HL-60 (cell line): ENCODE measurements at regions not wholly inside any gene's neighbourhood (a gene's known extent, or its start where the extent isn't known, plus 50 kb on each side); places are given as distances from the start of the nearest gene placed in this dataset.

Experiments used
- DNase-seq, 2 experiments: peaks; one replicate each; pipeline ENCODE4 v3.0.0-alpha.2; 2010 to 2020; ENCODE audit warnings: low read depth in 1 of 2, low spot score in 1 of 2
- H3K27ac ChIP-seq: fragments of 250-450 bp; sonication (Bioruptor Pico); replicated peaks from 2 replicates; pipeline ENCODE4 v1.5.1; 2020; ENCODE audit warnings: mild to moderate bottlenecking, moderate library complexity
- H3K27me3 ChIP-seq: fragments of 250-450 bp; sonication (Bioruptor Pico); 2 replicates; pipeline ENCODE4 v1.5.1; 2021; ENCODE audit warnings: mild to moderate bottlenecking, moderate library complexity; ENCODE audit not compliant: insufficient read depth, poor library complexity, severe bottlenecking
- H3K4me3 ChIP-seq: replicated peaks from 2 replicates; pipeline ENCODE4 v1.5.1; 2011; ENCODE audit warnings: mild to moderate bottlenecking, control low read depth, low read length; ENCODE audit not compliant: insufficient read depth
- GABPA ChIP-seq: IDR thresholded peaks from 2 replicates; pipeline ENCODE4 v1.6.1; 2012; ENCODE audit warnings: low read depth
- POLR2AphosphoS5 ChIP-seq: IDR thresholded peaks from 2 replicates; pipeline ENCODE4 v1.6.1; 2012; ENCODE audit warnings: low read depth
- SPI1 ChIP-seq: IDR thresholded peaks from 2 replicates; pipeline ENCODE4 v1.6.1; 2012; ENCODE audit warnings: low read depth, mild to moderate bottlenecking, borderline replicate concordance
- TF ChIP-seq, protein P1 (sequence below): IDR thresholded peaks from one replicate; pipeline ENCODE4 v1.5.1; 2011; ENCODE audit warnings: low read length, control low read depth, inconsistent platforms; ENCODE audit not compliant: insufficient read depth
- TF ChIP-seq, protein P2 (sequence below): IDR thresholded peaks from 2 replicates; pipeline ENCODE4 v1.6.1; 2012; ENCODE audit warnings: low read depth; ENCODE audit not compliant: insufficient replicate concordance

DNA sequence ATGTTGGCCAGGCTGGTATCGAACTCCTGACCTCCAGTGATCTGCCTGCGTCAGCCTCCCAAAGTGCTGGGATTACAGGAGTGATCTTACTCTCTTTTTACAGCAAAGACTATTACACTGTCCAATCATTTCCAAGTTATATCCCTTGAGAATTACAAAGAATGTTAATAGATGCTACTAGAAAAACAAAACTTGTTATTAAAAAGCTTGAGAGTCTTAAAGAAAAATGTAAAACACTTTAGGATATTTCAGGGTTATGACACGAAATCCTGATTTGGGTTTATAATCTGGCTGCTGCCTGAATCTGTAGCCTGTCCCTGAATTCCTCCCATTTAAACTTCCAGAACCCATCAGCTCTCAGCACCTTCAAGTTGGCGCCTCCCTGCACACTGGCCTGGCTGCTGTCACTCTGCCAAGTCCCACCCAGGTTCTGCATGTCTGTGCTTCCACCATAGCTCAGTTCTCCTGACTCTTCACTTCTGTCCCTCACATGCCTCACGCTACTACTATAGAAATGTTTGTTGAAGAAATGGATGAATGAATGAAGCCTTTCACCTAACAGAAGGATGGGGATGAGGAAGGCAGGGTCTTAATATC is 55.8 kb upstream of the RFXAP start:
- no peaks in the 10 kb centered on the region for H3K27me3 ChIP-seq
- no peak for DNase-seq
- TF ChIP-seq, protein P1, sequence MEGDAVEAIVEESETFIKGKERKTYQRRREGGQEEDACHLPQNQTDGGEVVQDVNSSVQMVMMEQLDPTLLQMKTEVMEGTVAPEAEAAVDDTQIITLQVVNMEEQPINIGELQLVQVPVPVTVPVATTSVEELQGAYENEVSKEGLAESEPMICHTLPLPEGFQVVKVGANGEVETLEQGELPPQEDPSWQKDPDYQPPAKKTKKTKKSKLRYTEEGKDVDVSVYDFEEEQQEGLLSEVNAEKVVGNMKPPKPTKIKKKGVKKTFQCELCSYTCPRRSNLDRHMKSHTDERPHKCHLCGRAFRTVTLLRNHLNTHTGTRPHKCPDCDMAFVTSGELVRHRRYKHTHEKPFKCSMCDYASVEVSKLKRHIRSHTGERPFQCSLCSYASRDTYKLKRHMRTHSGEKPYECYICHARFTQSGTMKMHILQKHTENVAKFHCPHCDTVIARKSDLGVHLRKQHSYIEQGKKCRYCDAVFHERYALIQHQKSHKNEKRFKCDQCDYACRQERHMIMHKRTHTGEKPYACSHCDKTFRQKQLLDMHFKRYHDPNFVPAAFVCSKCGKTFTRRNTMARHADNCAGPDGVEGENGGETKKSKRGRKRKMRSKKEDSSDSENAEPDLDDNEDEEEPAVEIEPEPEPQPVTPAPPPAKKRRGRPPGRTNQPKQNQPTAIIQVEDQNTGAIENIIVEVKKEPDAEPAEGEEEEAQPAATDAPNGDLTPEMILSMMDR, result no peak
- TF ChIP-seq, protein P2, sequence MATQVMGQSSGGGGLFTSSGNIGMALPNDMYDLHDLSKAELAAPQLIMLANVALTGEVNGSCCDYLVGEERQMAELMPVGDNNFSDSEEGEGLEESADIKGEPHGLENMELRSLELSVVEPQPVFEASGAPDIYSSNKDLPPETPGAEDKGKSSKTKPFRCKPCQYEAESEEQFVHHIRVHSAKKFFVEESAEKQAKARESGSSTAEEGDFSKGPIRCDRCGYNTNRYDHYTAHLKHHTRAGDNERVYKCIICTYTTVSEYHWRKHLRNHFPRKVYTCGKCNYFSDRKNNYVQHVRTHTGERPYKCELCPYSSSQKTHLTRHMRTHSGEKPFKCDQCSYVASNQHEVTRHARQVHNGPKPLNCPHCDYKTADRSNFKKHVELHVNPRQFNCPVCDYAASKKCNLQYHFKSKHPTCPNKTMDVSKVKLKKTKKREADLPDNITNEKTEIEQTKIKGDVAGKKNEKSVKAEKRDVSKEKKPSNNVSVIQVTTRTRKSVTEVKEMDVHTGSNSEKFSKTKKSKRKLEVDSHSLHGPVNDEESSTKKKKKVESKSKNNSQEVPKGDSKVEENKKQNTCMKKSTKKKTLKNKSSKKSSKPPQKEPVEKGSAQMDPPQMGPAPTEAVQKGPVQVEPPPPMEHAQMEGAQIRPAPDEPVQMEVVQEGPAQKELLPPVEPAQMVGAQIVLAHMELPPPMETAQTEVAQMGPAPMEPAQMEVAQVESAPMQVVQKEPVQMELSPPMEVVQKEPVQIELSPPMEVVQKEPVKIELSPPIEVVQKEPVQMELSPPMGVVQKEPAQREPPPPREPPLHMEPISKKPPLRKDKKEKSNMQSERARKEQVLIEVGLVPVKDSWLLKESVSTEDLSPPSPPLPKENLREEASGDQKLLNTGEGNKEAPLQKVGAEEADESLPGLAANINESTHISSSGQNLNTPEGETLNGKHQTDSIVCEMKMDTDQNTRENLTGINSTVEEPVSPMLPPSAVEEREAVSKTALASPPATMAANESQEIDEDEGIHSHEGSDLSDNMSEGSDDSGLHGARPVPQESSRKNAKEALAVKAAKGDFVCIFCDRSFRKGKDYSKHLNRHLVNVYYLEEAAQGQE, result no peak
- TF ChIP-seq GABPA (no peak), POLR2AphosphoS5 (no peak), SPI1 (no peak)
- no peak overlapping the region for H3K27ac ChIP-seq
- no peak overlapping the region for H3K4me3 ChIP-seq

DNA sequence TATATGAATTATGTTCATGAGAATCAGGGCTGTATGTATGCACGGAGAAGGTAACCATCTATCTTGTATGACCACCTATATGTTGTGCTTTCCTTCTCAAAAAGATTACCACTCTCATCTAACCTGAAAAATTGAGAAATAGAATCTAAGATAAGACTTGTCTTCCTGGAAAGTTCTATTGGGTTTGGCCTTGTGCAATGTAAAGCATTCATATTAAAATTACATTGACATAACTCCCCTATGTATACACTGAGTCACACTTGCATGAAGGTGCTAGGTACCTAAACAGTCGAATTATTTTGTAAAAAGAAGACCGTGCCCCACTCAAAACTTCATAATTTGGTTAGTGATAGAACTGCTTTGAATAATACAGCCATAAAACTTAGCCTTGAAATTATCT is 54.5 kb upstream of the RFXAP start:
- DNase-seq, result no peak
- H3K27ac ChIP-seq, result no peak overlapping the region
- no peaks in the 10 kb centered on the region for H3K27me3 ChIP-seq
- TF ChIP-seq, protein P2, result no peak
- no peak for TF ChIP-seq SPI1
- no peak overlapping the region for H3K4me3 ChIP-seq

- H3K27me3 ChIP-seq, result no peaks in the 10 kb centered on the region
- no peak overlapping the region for H3K4me3 ChIP-seq
- DNase-seq, result no peak
- H3K27ac ChIP-seq, result no peak overlapping the region
- TF ChIP-seq SPI1, result no peak
- no peak for TF ChIP-seq GABPA
- no peak for TF ChIP-seq POLR2AphosphoS5
- TF ChIP-seq, protein P1, result no peak
- TF ChIP-seq, protein P2, result no peak
These were observed 54.1 kb upstream of the RFXAP start for GRCh38 chr13:36764957-36765356.
